ENCODE measurements at regions not wholly inside any gene's neighbourhood (a gene's known extent, or its start where the extent isn't known, plus 50 kb on each side); places are given as distances from the start of the nearest gene placed in this dataset.
A peak's percentile ranks its signal among the peaks of the same experiment; 100 is the strongest.
"Not testable (repeated sequence)": the region's sequence is repeated elsewhere in the genome, so short reads cannot be mapped to it uniquely, and the experiment has no call there.

GRCh38 chr3:3902161-3902560 lies 102.9 kb downstream of the LRRN1 start:
- no peak for FAIRE-seq

GRCh38 chr3:3906171-3906570 lies 106.9 kb downstream of the LRRN1 start:
- FAIRE-seq = no peak

GRCh38 chr3:3907023-3907422 lies 107.8 kb downstream of the LRRN1 start:
- FAIRE-seq = no peak

GRCh38 chr3:3918763-3919162 lies 119.5 kb downstream of the LRRN1 start:
- no peak for FAIRE-seq

GRCh38 chr3:3919316-3919715 lies 120.1 kb downstream of the LRRN1 start:
- FAIRE-seq = no peak

- no peak for FAIRE-seq
These were observed 124.4 kb downstream of the LRRN1 start for GRCh38 chr3:3923619-3924018.

- no peak for FAIRE-seq
These were observed 128.0 kb downstream of the LRRN1 start for GRCh38 chr3:3927198-3927597.

- FAIRE-seq = no peak
These were observed 128.7 kb downstream of the LRRN1 start for GRCh38 chr3:3927965-3928364.

GRCh38 chr3:3941380-3941779 lies 142.1 kb downstream of the LRRN1 start:
- not testable (repeated sequence) for FAIRE-seq

- peak; percentile 24 for FAIRE-seq
These were observed 151.8 kb downstream of the LRRN1 start for GRCh38 chr3:3951071-3951470.

- no peak for FAIRE-seq
These were observed 152.3 kb downstream of the LRRN1 start for GRCh38 chr3:3951501-3951900.

- not testable (repeated sequence) for FAIRE-seq
These were observed 163.6 kb downstream of the LRRN1 start for GRCh38 chr3:3962867-3963266.

GRCh38 chr3:3984053-3984452 lies 184.8 kb downstream of the LRRN1 start:
- no peak for FAIRE-seq

- no peak for FAIRE-seq
These were observed 192.4 kb downstream of the LRRN1 start for GRCh38 chr3:3991598-3991997.

GRCh38 chr3:3992312-3992874 lies 193.2 kb downstream of the LRRN1 start:
- no peak for FAIRE-seq

GRCh38 chr3:3998140-3998922 lies 199.1 kb downstream of the LRRN1 start:
- FAIRE-seq = no peak

GRCh38 chr3:3999340-3999739 lies 200.1 kb downstream of the LRRN1 start:
- not testable (repeated sequence) for FAIRE-seq

- FAIRE-seq = no peak
These were observed 202.7 kb downstream of the LRRN1 start for GRCh38 chr3:4001976-4002375.

- FAIRE-seq = no peak
These were observed 207.1 kb downstream of the LRRN1 start for GRCh38 chr3:4006288-4006687.

- no peak for FAIRE-seq
These were observed 209.0 kb downstream of the LRRN1 start for GRCh38 chr3:4008205-4008604.

- no peak for FAIRE-seq
These were observed 211.9 kb downstream of the LRRN1 start for GRCh38 chr3:4011166-4011565.

- FAIRE-seq = no peak
These were observed 216.2 kb downstream of the LRRN1 start for GRCh38 chr3:4015426-4015825.

GRCh38 chr3:4019501-4019900 lies 220.3 kb downstream of the LRRN1 start:
- no peak for FAIRE-seq

GRCh38 chr3:4021162-4021561 lies 221.9 kb downstream of the LRRN1 start:
- FAIRE-seq = no peak

GRCh38 chr3:4029135-4029534 lies 229.9 kb downstream of the LRRN1 start:
- FAIRE-seq = no peak
